Activated CD4-positive, CD25-positive, alpha-beta regulatory T cell treated with anti-CD3 and anti-CD28 coated beads, Interleukin-2, amount 50 U/mL, for 24 hours (primary cell): ENCODE measurements at regions not wholly inside any gene's neighbourhood (a gene's known extent, or its start where the extent isn't known, plus 50 kb on each side); places are given as distances from the start of the nearest gene placed in this dataset.
"Not testable (repeated sequence)": the region's sequence is repeated elsewhere in the genome, so short reads cannot be mapped to it uniquely, and the experiment has no call there.

Source experiments
- ATAC-seq, 2 donors: fragments of 150-1000 bp; cut with Tn5 transposase; one replicate each; pipeline ENCODE4 v1.10.0; 2021; ENCODE audit warnings: mild to moderate bottlenecking in 1 of 2, moderate library complexity in 1 of 2

GRCh38 chr3:82496890-82497560 lies 735.6 kb upstream of the GBE1 start:
- no peak for ATAC-seq

GRCh38 chr3:82495655-82496054 lies 734.2 kb upstream of the GBE1 start:
- ATAC-seq, result no peak

GRCh38 chr3:82494977-82495489 lies 733.6 kb upstream of the GBE1 start:
- no peak for ATAC-seq

- ATAC-seq, result no peak
These were observed 732.4 kb upstream of the GBE1 start for GRCh38 chr3:82493858-82494257.

- ATAC-seq, result no peak
These were observed 713.9 kb upstream of the GBE1 start for GRCh38 chr3:82475306-82475705.

GRCh38 chr3:82474711-82475110 lies 713.3 kb upstream of the GBE1 start:
- no peak for ATAC-seq

- no peak for ATAC-seq
These were observed 712.6 kb upstream of the GBE1 start for GRCh38 chr3:82473864-82474541.

- no peak for ATAC-seq
These were observed 705.6 kb upstream of the GBE1 start for GRCh38 chr3:82467051-82467450.

- ATAC-seq, result no peak
These were observed 701.5 kb upstream of the GBE1 start for GRCh38 chr3:82462977-82463376.

GRCh38 chr3:82461049-82461889 lies 699.8 kb upstream of the GBE1 start:
- ATAC-seq, result no peak

GRCh38 chr3:82448320-82448719 lies 686.9 kb upstream of the GBE1 start:
- ATAC-seq, result no peak

GRCh38 chr3:82428821-82429220 lies 667.4 kb upstream of the GBE1 start:
- not testable (repeated sequence) for ATAC-seq

GRCh38 chr3:82424031-82424339 lies 662.5 kb upstream of the GBE1 start:
- ATAC-seq, result no peak

GRCh38 chr3:82423268-82424030 lies 662.0 kb upstream of the GBE1 start:
- no peak for ATAC-seq

- no peak for ATAC-seq
These were observed 655.4 kb upstream of the GBE1 start for GRCh38 chr3:82416830-82417229.

GRCh38 chr3:82416349-82416748 lies 654.9 kb upstream of the GBE1 start:
- ATAC-seq, result no peak

- ATAC-seq, result no peak
These were observed 651.7 kb upstream of the GBE1 start for GRCh38 chr3:82413171-82413570.

- no peak for ATAC-seq
These were observed 648.9 kb upstream of the GBE1 start for GRCh38 chr3:82410366-82410765.

GRCh38 chr3:82409842-82410241 lies 648.4 kb upstream of the GBE1 start:
- ATAC-seq, result no peak

GRCh38 chr3:82392203-82392775 lies 630.8 kb upstream of the GBE1 start:
- no peak for ATAC-seq

- ATAC-seq, result no peak
These were observed 629.4 kb upstream of the GBE1 start for GRCh38 chr3:82390868-82391267.

- ATAC-seq, result no peak
These were observed 625.2 kb upstream of the GBE1 start for GRCh38 chr3:82386647-82387046.

- ATAC-seq, result no peak
These were observed 622.7 kb upstream of the GBE1 start for GRCh38 chr3:82384181-82384580.
